ENCODE measurements at regions not wholly inside any gene's neighbourhood (a gene's known extent, or its start where the extent isn't known, plus 50 kb on each side); places are given as distances from the start of the nearest gene placed in this dataset.

GRCh38 chr18:46402396-46402795 is 254.6 kb downstream of the LOXHD1 start:
- TF ChIP-seq CTCF (IDR thresholded peaks at IDR 0.05; ENCODE audit: insufficient read depth, low read depth, low read length) (no peak), EZH2 (IDR thresholded peaks at IDR 0.05; ENCODE audit: insufficient read depth, low read length) (no peak)

Measured in astrocyte (in vitro differentiated cells and primary cell).